Parathyroid adenoma (tissue), 2 donors: ENCODE measurements at regions not wholly inside any gene's neighbourhood (a gene's known extent, or its start where the extent isn't known, plus 50 kb on each side); places are given as distances from the start of the nearest gene placed in this dataset.

Experiments
- H2AFZ ChIP-seq: fragments of 300-600 bp; sonication (generic); one replicate; pipeline ENCODE4 v1.7.0; 2017; ENCODE audit warnings: antibody characterized with exemption, mild to moderate bottlenecking
- H3K27ac ChIP-seq: fragments of 300-600 bp; sonication (generic); one replicate; pipeline ENCODE4 v1.7.0; 2017
- H3K27me3 ChIP-seq: fragments of 300-600 bp; sonication (generic); one replicate; pipeline ENCODE4 v1.7.0; 2017; ENCODE audit warnings: low read length; ENCODE audit not compliant: control insufficient read depth, insufficient read depth
- H3K36me3 ChIP-seq: fragments of 300-600 bp; sonication (generic); one replicate; pipeline ENCODE4 v1.7.0; 2017; ENCODE audit warnings: low read length; ENCODE audit not compliant: control insufficient read depth, insufficient read depth
- H3K4me1 ChIP-seq: fragments of 300-600 bp; sonication (generic); one replicate; pipeline ENCODE4 v1.7.0; 2017; ENCODE audit warnings: control low read depth
- H3K4me2 ChIP-seq: fragments of 300-600 bp; sonication (generic); one replicate; pipeline ENCODE4 v1.7.0; 2017; ENCODE audit warnings: low read length
- H3K4me3 ChIP-seq: fragments of 300-600 bp; sonication (generic); one replicate; pipeline ENCODE4 v1.7.0; 2017; ENCODE audit warnings: low read depth, low read length
- H3K79me2 ChIP-seq: fragments of 300-600 bp; sonication (generic); one replicate; pipeline ENCODE4 v1.7.0; 2017; ENCODE audit warnings: control low read depth
- H3K9ac ChIP-seq: fragments of 300-600 bp; sonication (generic); one replicate; pipeline ENCODE4 v1.7.0; 2017; ENCODE audit warnings: mild to moderate bottlenecking
- H3K9me3 ChIP-seq: fragments of 300-600 bp; sonication (generic); one replicate; pipeline ENCODE4 v1.7.0; 2017; ENCODE audit warnings: low read length; ENCODE audit not compliant: control insufficient read depth
- CTCF ChIP-seq: fragments of 300-600 bp; sonication (generic); IDR thresholded peaks from one replicate; pipeline ENCODE4 v1.7.0; 2017; ENCODE audit warnings: antibody characterized with exemption, mild to moderate bottlenecking
- donor health status: primary hyperparathyroidism.

DNA sequence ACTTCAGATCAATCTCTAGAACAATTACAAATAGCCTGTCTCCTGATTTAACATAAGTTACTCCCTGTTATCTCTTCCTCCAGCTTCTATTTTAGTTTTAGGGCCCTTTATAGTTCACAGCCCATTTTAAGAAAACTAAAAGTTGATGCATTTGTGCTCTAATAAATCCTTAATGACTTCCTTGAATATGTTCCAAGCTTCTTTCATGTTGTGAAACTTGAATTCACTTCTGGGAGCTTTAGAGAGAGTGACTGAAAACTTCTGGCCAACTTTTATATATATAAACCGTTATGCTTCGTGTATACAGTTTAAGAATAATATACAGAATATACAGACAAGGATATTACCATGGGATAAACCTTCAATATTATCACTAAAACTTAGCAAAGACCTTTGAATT is 366.8 kb downstream of the TBC1D4 start:
- H3K4me1 ChIP-seq: no peaks in the 10 kb centered on the region
- H3K27me3 ChIP-seq: no peaks in the 10 kb centered on the region
- H2AFZ ChIP-seq: no peak overlapping the region
- no peaks in the 10 kb centered on the region for H3K36me3 ChIP-seq
- no peak overlapping the region for H3K27ac ChIP-seq
- no peak overlapping the region for H3K9ac ChIP-seq
- TF ChIP-seq CTCF: no peak
- H3K4me3 ChIP-seq: no peak overlapping the region
- no peaks in the 10 kb centered on the region for H3K9me3 ChIP-seq
- H3K4me2 ChIP-seq: no peak overlapping the region
- H3K79me2 ChIP-seq: no peaks in the 10 kb centered on the region

- no peak overlapping the region for H3K9ac ChIP-seq
- H3K4me1 ChIP-seq: no peaks in the 10 kb centered on the region
- no peak overlapping the region for H3K27ac ChIP-seq
- no peaks in the 10 kb centered on the region for H3K36me3 ChIP-seq
- no peak for TF ChIP-seq CTCF
- H3K4me2 ChIP-seq: no peak overlapping the region
- no peaks in the 10 kb centered on the region for H3K79me2 ChIP-seq
- H2AFZ ChIP-seq: no peak overlapping the region
- H3K27me3 ChIP-seq: no peaks in the 10 kb centered on the region
- H3K9me3 ChIP-seq: peaks cover 2% of the 10 kb centered on the region
- H3K4me3 ChIP-seq: no peak overlapping the region
These were observed 378.0 kb downstream of the TBC1D4 start for GRCh38 chr13:75103976-75104375.

GRCh38 chr13:75102001-75102716 is 379.8 kb downstream of the TBC1D4 start:
- H2AFZ ChIP-seq: no peak overlapping the region
- H3K4me2 ChIP-seq: no peak overlapping the region
- H3K79me2 ChIP-seq: no peaks in the 10 kb centered on the region
- no peak overlapping the region for H3K9ac ChIP-seq
- no peak overlapping the region for H3K27ac ChIP-seq
- H3K36me3 ChIP-seq: no peaks in the 10 kb centered on the region
- no peaks in the 10 kb centered on the region for H3K4me1 ChIP-seq
- no peak for TF ChIP-seq CTCF
- no peak overlapping the region for H3K4me3 ChIP-seq
- H3K27me3 ChIP-seq: no peaks in the 10 kb centered on the region
- H3K9me3 ChIP-seq: peaks cover 2% of the 10 kb centered on the region

DNA sequence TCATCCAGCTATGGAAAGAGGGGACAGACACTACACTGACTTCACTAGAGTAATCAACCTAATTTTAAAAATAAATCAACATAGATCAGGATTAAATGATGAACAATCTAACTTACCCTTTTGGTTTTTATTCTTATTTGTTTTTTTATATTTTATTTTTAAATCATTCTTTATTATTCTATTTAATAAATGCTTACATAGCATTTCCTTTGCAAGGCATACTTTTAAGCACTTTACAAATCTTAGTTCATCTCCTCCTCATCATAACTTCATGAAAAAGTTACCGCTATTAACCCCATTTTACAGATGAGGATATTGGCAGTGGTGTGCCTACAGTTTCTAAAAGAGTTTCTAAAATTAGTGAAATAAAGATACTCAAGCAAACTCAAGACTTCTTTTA is 380.6 kb downstream of the TBC1D4 start:
- no peak for TF ChIP-seq CTCF
- no peak overlapping the region for H3K4me3 ChIP-seq
- no peak overlapping the region for H3K4me2 ChIP-seq
- H3K9me3 ChIP-seq: no peaks in the 10 kb centered on the region
- H3K9ac ChIP-seq: no peak overlapping the region
- H3K79me2 ChIP-seq: no peaks in the 10 kb centered on the region
- H3K27ac ChIP-seq: no peak overlapping the region
- no peaks in the 10 kb centered on the region for H3K4me1 ChIP-seq
- H3K27me3 ChIP-seq: no peaks in the 10 kb centered on the region
- no peaks in the 10 kb centered on the region for H3K36me3 ChIP-seq
- no peak overlapping the region for H2AFZ ChIP-seq

- Histone ChIP-seq H3K9me3 (no peaks in the 10 kb centered on the region), H3K79me2 (no peaks in the 10 kb centered on the region), H3K27me3 (no peaks in the 10 kb centered on the region), H3K27ac (no peak overlapping the region), H3K9ac (no peak overlapping the region), H3K4me3 (no peak overlapping the region), H3K4me2 (no peak overlapping the region), H2AFZ (no peak overlapping the region), H3K36me3 (no peaks in the 10 kb centered on the region), H3K4me1 (no peaks in the 10 kb centered on the region)
- TF ChIP-seq CTCF: no peak
These were observed 389.8 kb downstream of the TBC1D4 start for GRCh38 chr13:75092143-75092542.
